Keratinocyte (primary cell): ENCODE measurements at regions not wholly inside any gene's neighbourhood (a gene's known extent, or its start where the extent isn't known, plus 50 kb on each side); places are given as distances from the start of the nearest gene placed in this dataset.

Source experiments
- DNase-seq: peaks from one replicate; pipeline ENCODE4 v3.0.0-alpha.2; 2011; ENCODE audit warnings: low read depth, missing footprints, low spot score
- FAIRE-seq: peaks from 2 replicates; lab custom pipeline; 2011; peaks lifted over from hg19 to GRCh38; lab: Jason Lieb, UNC
- H2AFZ ChIP-seq: 2 replicates; pipeline ENCODE4 v1.6.0; 2012; ENCODE audit warnings: low read length, control low read depth, inconsistent platforms; ENCODE audit not compliant: control insufficient read depth
- H3K27ac ChIP-seq: 2 replicates; pipeline ENCODE4 v1.5.1; 2011; ENCODE audit warnings: low read length; ENCODE audit not compliant: control insufficient read depth, insufficient read depth
- H3K27me3 ChIP-seq: 3 replicates; pipeline ENCODE4 v1.6.0; 2011; ENCODE audit warnings: low read length; ENCODE audit not compliant: control insufficient read depth, insufficient read depth; ENCODE audit errors: extremely low read depth
- H3K36me3 ChIP-seq, 2 experiments: 2 replicates in 1 of 2; 3 replicates in 1 of 2; pipeline ENCODE4 v1.5.1; 2011; ENCODE audit warnings: low read length in 2 of 2, mild to moderate bottlenecking in 1 of 2; ENCODE audit not compliant: control insufficient read depth in 2 of 2, insufficient read depth in 2 of 2; ENCODE audit errors: extremely low read depth in 1 of 2
- H3K4me1 ChIP-seq: 3 replicates; pipeline ENCODE4 v1.5.1; 2011; ENCODE audit warnings: low read length; ENCODE audit not compliant: control insufficient read depth, insufficient read depth; ENCODE audit errors: extremely low read depth
- H3K4me2 ChIP-seq: 3 replicates; pipeline ENCODE4 v1.6.0; 2011; ENCODE audit warnings: low read depth, low read length; ENCODE audit not compliant: control insufficient read depth, insufficient read depth; ENCODE audit errors: extremely low read depth
- H3K4me3 ChIP-seq, 3 experiments: fragments of 200-600 bp in 1 of 3; sonication (generic) in 1 of 3; 2 replicates in 2 of 3; 3 replicates in 1 of 3; pipeline ENCODE4 v1.5.1; 2011 to 2016; ENCODE audit warnings: low read length in 3 of 3, mild to moderate bottlenecking in 3 of 3, control low read depth in 2 of 3, inconsistent platforms in 1 of 3, low read depth in 1 of 3, mixed read lengths in 1 of 3, mixed run types in 1 of 3, moderate library complexity in 1 of 3; ENCODE audit not compliant: control insufficient read depth in 2 of 3, insufficient read depth in 2 of 3; ENCODE audit errors: extremely low read depth in 1 of 3
- H3K79me2 ChIP-seq: 2 replicates; pipeline ENCODE4 v1.6.0; 2012; ENCODE audit warnings: low read length; ENCODE audit not compliant: control insufficient read depth, insufficient read depth
- H3K9ac ChIP-seq: 3 replicates; pipeline ENCODE4 v1.6.0; 2011; ENCODE audit warnings: low read length; ENCODE audit not compliant: control insufficient read depth, insufficient read depth; ENCODE audit errors: extremely low read depth
- H3K9me1 ChIP-seq: 3 replicates; pipeline ENCODE4 v1.6.0; 2011; ENCODE audit warnings: low read length; ENCODE audit not compliant: control insufficient read depth, insufficient read depth; ENCODE audit errors: extremely low read depth
- H3K9me3 ChIP-seq: 2 replicates; pipeline ENCODE4 v1.5.1; 2012; ENCODE audit warnings: low read depth, low read length; ENCODE audit not compliant: control insufficient read depth
- H4K20me1 ChIP-seq: 3 replicates; pipeline ENCODE4 v1.6.0; 2011; ENCODE audit warnings: low read length; ENCODE audit not compliant: control insufficient read depth, insufficient read depth; ENCODE audit errors: extremely low read depth
- CTCF ChIP-seq, 3 experiments: IDR thresholded peaks in 1 of 3; conservative IDR thresholded peaks in 1 of 3; optimal IDR thresholded peaks in 1 of 3; 2 replicates in 2 of 3; 3 replicates in 1 of 3; pipeline versions ENCODE3 to v1.5.1; 2011; ENCODE audit warnings: low read length in 3 of 3, mild to moderate bottlenecking in 3 of 3, moderate library complexity in 2 of 3, control low read depth in 1 of 3, inconsistent platforms in 1 of 3; ENCODE audit not compliant: insufficient read depth in 2 of 3; ENCODE audit errors: extremely low read depth in 1 of 3
- EZH2 ChIP-seq: IDR thresholded peaks from one replicate; pipeline ENCODE4 v1.6.1; 2012; ENCODE audit warnings: inconsistent platforms, mild to moderate bottlenecking, low read length, moderate library complexity
- dilution Hi-C: fragments of 300-500 bp; cut with MboI; formaldehyde crosslinking; loops from one replicate; pipeline ENCODE4 v1.7.0; 2020; ENCODE audit warnings: low sequenced_read_pairs; ENCODE audit not compliant: extremely low pct_ligation_motif_present

DNA sequence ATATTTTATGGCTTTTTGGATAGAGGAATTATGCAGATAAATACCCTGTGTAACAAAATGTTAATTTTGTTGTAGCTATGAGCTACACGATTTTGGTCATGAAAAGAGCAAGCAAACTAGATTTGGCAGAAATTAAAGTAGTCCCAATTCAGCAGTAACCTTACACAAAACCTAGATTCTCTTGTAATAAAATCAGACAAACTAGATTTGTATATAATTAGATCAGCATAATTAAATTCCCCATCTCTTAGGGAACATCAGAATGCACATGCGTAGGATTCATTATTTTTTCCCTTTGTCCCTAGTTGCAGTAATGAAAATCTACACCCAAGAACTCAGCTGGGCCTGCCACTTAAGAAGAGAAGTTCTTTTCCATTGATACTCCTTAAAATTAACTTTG, 1879.2 kb upstream of the CDH9 start:
- no peak for DNase-seq
- Histone ChIP-seq H3K27me3 (no peaks in the 10 kb centered on the region), H3K9me1 (no peaks in the 10 kb centered on the region), H3K4me3 (no peak overlapping the region), H3K27ac (no peak overlapping the region), H4K20me1 (no peaks in the 10 kb centered on the region), H3K4me1 (no peaks in the 10 kb centered on the region), H3K36me3 (no peaks in the 10 kb centered on the region), H3K79me2 (no peaks in the 10 kb centered on the region), H2AFZ (no peak overlapping the region), H3K9ac (no peak overlapping the region), H3K9me3 (no peaks in the 10 kb centered on the region), H3K4me2 (no peak overlapping the region)
- TF ChIP-seq EZH2 (no peak), CTCF (optimal IDR thresholded peaks at IDR 0.05 in 1 of 3, IDR thresholded peaks at IDR 0.05 in 1 of 3, conservative IDR thresholded peaks at IDR 0.05 in 1 of 3; ENCODE audit: extremely low read depth in 1 of 3, insufficient read depth in 2 of 3, low read length in 3 of 3) (no peak)
- FAIRE-seq: no peak
- dilution Hi-C loops: no loop called here

GRCh38 chr5:28914297-28914696, 1875.9 kb upstream of the CDH9 start:
- Histone ChIP-seq H3K27me3 (no peaks in the 10 kb centered on the region), H3K79me2 (no peaks in the 10 kb centered on the region), H3K9me1 (no peaks in the 10 kb centered on the region), H3K4me3 (no peak overlapping the region), H2AFZ (no peak overlapping the region), H3K9ac (no peak overlapping the region), H3K9me3 (no peaks in the 10 kb centered on the region), H3K36me3 (no peaks in the 10 kb centered on the region), H3K4me2 (no peak overlapping the region), H4K20me1 (no peaks in the 10 kb centered on the region), H3K4me1 (no peaks in the 10 kb centered on the region), H3K27ac (no peak overlapping the region)
- DNase-seq (no peak), FAIRE-seq (no peak)
- dilution Hi-C loops: no loop called here
- TF ChIP-seq EZH2 (no peak), CTCF (optimal IDR thresholded peaks at IDR 0.05 in 1 of 3, IDR thresholded peaks at IDR 0.05 in 1 of 3, conservative IDR thresholded peaks at IDR 0.05 in 1 of 3; ENCODE audit: extremely low read depth in 1 of 3, insufficient read depth in 2 of 3, low read length in 3 of 3) (no peak)
